BE2C (cell line): ENCODE measurements at regions not wholly inside any gene's neighbourhood (a gene's known extent, or its start where the extent isn't known, plus 50 kb on each side); places are given as distances from the start of the nearest gene placed in this dataset.
"Not testable (repeated sequence)": the region's sequence is repeated elsewhere in the genome, so short reads cannot be mapped to it uniquely, and the experiment has no call there.

ENCODE experiments used
- DNase-seq: peaks from one replicate; pipeline ENCODE4 v3.0.0-alpha.2; 2020
- H3K27me3 ChIP-seq: fragments of 250-450 bp; sonication (Bioruptor Pico); 2 replicates; pipeline ENCODE4 v1.5.1; 2020; ENCODE audit warnings: mild to moderate bottlenecking
- H3K36me3 ChIP-seq: fragments of 250-450 bp; sonication (Bioruptor Pico); 2 replicates; pipeline ENCODE4 v1.5.1; 2020; ENCODE audit warnings: mild to moderate bottlenecking
- H3K4me1 ChIP-seq: fragments of 250-450 bp; sonication (Bioruptor Pico); 2 replicates; pipeline ENCODE4 v1.5.1; 2020
- H3K4me3 ChIP-seq: 2 replicates; pipeline ENCODE4 v1.5.1; 2011; ENCODE audit warnings: low read depth, low read length
- H3K9me3 ChIP-seq: fragments of 250-450 bp; sonication (Bioruptor Pico); 2 replicates; pipeline ENCODE4 v1.5.1; 2020
- CTCF ChIP-seq: IDR thresholded peaks from 2 replicates; pipeline ENCODE4 v1.5.1; 2012; ENCODE audit warnings: mild to moderate bottlenecking, low read depth, low read length

DNA sequence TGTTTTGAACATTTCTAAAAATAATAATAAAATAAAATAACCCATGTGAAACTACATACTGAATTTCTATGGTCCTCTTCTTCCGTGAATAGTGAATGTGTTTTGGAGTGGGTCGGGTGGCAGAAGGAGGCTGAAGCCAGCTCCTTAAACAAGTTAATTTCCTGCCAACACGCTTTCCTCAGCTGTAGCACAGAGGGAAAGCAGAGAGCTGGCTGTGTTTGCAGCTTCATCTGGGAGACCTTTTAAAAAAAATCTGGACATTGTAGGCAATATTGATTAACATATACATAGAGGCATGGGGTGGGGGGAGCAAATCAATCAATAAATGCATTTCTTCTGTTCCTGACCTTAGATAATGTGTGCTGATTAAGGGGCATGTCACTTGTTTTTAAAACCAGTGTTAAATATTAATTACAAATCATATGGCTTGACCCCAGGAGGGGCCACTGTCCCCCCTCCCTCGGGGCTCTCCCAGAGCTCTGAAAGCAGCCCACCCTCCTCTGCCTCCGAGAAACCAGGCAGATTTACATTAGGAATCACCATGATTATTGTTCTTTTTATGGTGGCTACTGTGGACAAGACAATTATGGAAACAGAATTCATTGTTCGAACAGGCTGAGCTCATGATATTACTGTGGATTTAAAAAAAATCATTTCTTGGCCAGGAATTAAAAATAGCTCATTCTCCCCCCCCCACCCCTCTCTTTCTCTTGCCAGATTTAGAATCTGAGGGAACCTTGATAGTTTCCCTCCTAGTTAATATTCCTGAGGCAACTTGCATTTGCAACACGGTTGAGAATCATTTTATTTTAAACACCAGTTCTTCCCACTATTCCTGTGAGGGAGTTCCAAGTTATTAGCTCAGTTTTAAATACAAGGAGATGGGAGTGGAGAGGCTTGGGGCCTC is 100.5 kb upstream of the CARD11 start:
- TF ChIP-seq CTCF = no peak
- DNase-seq = no peak
- H3K27me3 ChIP-seq = peaks cover 10% of the 10 kb centered on the region; the same call in 1 of the 2 replicates
- no peak overlapping the region for H3K4me3 ChIP-seq
- no peaks in the 10 kb centered on the region for H3K4me1 ChIP-seq
- H3K9me3 ChIP-seq = no peaks in the 10 kb centered on the region
- no peaks in the 10 kb centered on the region for H3K36me3 ChIP-seq

DNA sequence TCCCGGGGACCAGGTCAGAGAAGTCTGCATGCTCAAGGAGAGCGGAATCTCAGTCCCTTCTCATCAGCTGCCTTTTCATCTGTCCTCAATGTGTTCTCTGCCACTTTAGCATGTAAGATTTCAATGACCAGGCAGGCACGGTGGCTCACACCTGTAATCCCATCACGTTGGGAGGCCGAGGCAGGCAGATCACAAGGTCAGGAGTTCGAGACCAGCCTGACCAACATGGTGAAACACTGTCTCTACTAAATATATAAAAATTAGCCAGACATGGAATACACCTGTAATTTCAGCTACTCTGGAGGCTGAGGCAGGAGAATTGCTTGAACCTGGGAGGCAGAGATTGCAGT is 101.1 kb upstream of the CARD11 start:
- not testable (repeated sequence) for H3K4me1 ChIP-seq, H3K27me3 ChIP-seq, DNase-seq, H3K9me3 ChIP-seq, H3K36me3 ChIP-seq, H3K4me3 ChIP-seq

GRCh38 chr7:3146571-3147226 is 103.0 kb upstream of the CARD11 start:
- Histone ChIP-seq H3K36me3 (no peaks in the 10 kb centered on the region), H3K9me3 (no peaks in the 10 kb centered on the region), H3K4me3 (no peak overlapping the region), H3K27me3 (no peaks in the 10 kb centered on the region), H3K4me1 (no peaks in the 10 kb centered on the region)
- no peak for DNase-seq
- no peak for TF ChIP-seq CTCF

DNA sequence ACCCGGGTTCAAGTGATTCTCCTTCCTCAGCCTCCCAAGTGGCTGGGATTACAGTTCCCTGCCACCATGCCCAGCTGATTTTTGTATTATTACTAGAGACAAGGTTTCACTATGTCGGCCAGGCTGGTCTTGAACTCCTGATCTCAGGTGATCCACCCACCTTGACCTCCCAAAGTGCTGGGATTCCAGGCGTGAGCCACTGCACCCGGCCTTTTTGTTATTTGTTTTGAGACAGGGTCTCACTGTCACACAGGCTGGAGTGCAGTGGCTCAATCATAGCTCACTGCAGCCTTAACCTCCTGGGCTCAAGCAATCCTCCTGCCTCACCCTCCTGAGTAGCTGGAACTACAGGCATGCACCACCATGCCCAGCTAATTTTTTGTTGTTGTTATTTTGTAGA is 104.8 kb upstream of the CARD11 start:
- H3K9me3 ChIP-seq, DNase-seq, H3K36me3 ChIP-seq, H3K4me1 ChIP-seq, H3K27me3 ChIP-seq, H3K4me3 ChIP-seq: not testable (repeated sequence)

GRCh38 chr7:3149231-3149995 is 105.7 kb upstream of the CARD11 start:
- no peaks in the 10 kb centered on the region for H3K4me1 ChIP-seq
- no peak for DNase-seq
- no peaks in the 10 kb centered on the region for H3K36me3 ChIP-seq
- H3K27me3 ChIP-seq = no peaks in the 10 kb centered on the region
- no peak overlapping the region for H3K4me3 ChIP-seq
- no peak for TF ChIP-seq CTCF
- H3K9me3 ChIP-seq = no peaks in the 10 kb centered on the region

DNA sequence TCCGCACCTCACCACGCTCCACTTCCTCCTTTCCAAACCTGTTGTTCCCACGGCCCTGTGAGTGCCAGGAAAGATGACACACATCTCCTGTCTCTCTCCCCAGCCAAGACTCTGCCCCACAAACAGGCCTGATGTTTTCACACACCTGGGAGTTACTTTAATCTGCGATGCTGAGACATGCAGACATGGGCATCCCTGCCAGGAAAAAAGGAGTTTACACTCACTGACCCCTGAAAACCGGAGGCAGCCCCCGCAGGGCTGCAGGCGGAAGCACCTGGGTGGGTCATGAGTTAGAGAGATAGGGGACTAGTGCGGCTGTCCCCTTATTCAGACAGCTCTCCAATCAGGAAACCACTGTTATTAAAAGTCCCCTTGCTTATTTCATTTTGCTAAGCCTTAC is 106.4 kb upstream of the CARD11 start:
- Histone ChIP-seq H3K4me3 (no peak overlapping the region), H3K36me3 (no peaks in the 10 kb centered on the region), H3K9me3 (no peaks in the 10 kb centered on the region), H3K4me1 (no peaks in the 10 kb centered on the region), H3K27me3 (no peaks in the 10 kb centered on the region)
- no peak for DNase-seq
- TF ChIP-seq CTCF = no peak

DNA sequence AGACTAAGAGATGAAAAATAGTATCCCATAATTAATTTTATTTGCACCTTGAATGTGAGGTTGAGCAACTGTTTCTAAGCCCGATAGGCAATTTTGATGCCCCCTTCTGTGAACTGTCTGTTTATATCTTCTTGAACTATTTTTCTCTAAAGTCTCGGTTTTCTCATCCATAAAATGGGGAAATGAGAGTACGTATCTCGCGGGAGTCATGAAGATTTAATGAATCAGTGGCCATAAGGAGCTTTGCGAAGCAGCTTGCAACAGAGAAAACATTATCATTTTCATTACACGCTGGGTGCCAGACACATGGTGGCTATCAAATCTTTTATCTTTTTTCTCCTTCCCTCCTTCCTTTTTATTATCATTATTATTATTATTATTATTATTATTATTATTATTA is 108.1 kb upstream of the CARD11 start:
- Histone ChIP-seq H3K27me3 (no peaks in the 10 kb centered on the region), H3K4me1 (no peaks in the 10 kb centered on the region), H3K4me3 (no peak overlapping the region), H3K36me3 (no peaks in the 10 kb centered on the region), H3K9me3 (no peaks in the 10 kb centered on the region)
- no peak for DNase-seq
- no peak for TF ChIP-seq CTCF
